SK-N-MC (cell line): ENCODE measurements at regions not wholly inside any gene's neighbourhood (a gene's known extent, or its start where the extent isn't known, plus 50 kb on each side); places are given as distances from the start of the nearest gene placed in this dataset.

Experiments used
- EZH2 ChIP-seq: fragments of 200-600 bp; sonication (generic); IDR thresholded peaks from one replicate; pipeline ENCODE4 v1.6.1; 2017; ENCODE audit warnings: antibody characterized with exemption
- FOXP2 ChIP-seq: optimal IDR thresholded peaks from 2 replicates; pipeline ENCODE3; 2011; ENCODE audit warnings: mild to moderate bottlenecking, moderate library complexity; ENCODE audit not compliant: insufficient read depth; ENCODE audit errors: extremely low read length, control extremely low read depth
- POLR2AphosphoS5 ChIP-seq: IDR thresholded peaks from 2 replicates; pipeline ENCODE4 v1.6.1; 2012; ENCODE audit warnings: mild to moderate bottlenecking, low read depth, low read length, borderline replicate concordance

DNA sequence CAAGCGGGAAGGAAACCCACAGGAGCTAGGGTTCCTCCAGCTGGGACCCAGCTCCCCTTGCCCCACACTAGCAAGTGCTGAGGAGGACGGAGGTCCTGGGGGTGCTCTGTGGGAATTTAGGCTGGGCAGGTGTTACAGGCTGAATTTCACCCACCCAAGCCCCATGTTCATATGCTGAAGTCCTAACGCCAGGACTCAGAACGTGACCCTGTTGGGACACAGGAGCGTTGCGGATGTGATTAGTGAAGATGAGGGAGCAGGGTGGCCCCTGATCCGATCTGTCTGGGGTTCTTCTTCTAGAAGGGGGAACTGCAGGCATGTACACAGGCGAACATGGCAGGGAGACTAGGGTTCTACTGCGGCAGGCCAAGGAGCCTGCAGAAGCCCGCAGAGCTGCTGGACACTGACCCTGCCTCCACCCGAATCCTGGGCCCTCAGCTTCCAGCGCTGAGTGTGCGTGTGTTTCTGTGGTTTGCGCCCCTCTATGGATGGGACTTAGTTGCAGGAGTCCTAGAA is 103.4 kb upstream of the FGF3 start:
- TF ChIP-seq POLR2AphosphoS5: no peak
- no peak for TF ChIP-seq EZH2
- TF ChIP-seq FOXP2: no peak
